ENCODE measurements at regions not wholly inside any gene's neighbourhood (a gene's known extent, or its start where the extent isn't known, plus 50 kb on each side); places are given as distances from the start of the nearest gene placed in this dataset.

DNA sequence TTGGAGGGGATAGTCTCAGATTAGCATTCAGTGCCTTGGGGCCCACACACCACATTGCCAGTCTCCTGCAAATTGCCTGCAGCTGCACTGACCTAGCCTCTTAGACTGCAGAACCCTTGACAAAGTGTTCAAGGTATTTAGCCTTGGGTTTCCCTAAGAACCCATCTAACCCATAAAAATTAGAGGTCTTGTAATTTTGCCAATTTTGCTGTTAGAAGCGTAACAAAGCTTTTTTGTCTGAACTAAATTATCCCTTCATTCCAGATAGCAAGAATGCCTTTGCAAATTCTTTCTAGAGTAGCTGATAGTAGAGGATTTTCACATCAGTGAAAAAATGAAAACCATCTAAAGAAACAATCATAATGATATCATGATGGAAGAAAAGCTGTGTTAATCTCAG, 74.0 kb upstream of the CCNG1 start:
- in situ Hi-C loops (cut with MboI; ENCODE audit: low sequenced_read_pairs, unreplicated experiment) = no loop called here
- TF ChIP-seq, protein P1, sequence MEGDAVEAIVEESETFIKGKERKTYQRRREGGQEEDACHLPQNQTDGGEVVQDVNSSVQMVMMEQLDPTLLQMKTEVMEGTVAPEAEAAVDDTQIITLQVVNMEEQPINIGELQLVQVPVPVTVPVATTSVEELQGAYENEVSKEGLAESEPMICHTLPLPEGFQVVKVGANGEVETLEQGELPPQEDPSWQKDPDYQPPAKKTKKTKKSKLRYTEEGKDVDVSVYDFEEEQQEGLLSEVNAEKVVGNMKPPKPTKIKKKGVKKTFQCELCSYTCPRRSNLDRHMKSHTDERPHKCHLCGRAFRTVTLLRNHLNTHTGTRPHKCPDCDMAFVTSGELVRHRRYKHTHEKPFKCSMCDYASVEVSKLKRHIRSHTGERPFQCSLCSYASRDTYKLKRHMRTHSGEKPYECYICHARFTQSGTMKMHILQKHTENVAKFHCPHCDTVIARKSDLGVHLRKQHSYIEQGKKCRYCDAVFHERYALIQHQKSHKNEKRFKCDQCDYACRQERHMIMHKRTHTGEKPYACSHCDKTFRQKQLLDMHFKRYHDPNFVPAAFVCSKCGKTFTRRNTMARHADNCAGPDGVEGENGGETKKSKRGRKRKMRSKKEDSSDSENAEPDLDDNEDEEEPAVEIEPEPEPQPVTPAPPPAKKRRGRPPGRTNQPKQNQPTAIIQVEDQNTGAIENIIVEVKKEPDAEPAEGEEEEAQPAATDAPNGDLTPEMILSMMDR (IDR thresholded peaks at IDR 0.05; ENCODE audit: borderline replicate concordance, control extremely low read depth, extremely low read depth, insufficient read depth, missing control alignments) = no peak
- no peak for DNase-seq (ENCODE audit: low spot score)

DNA sequence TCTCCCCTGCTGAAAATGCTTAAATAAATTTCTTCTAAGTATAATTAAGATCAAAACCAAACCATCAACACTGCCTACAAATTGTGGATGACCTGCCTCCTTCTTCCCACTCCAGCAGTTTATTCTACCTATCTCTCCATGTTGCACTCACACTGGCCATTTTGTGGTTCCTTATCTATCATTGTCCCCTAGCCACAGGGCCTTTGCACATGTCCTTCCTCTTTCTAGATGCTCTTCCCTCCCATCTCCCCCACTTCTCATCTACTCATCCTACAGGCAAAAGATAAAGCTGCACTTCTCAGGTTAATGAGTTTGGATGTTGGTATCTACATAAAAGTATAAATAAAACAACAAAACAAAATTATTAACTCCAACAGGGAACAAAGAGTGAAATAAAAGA, 70.6 kb upstream of the CCNG1 start:
- in situ Hi-C loops (cut with MboI; ENCODE audit: low sequenced_read_pairs, unreplicated experiment) = no loop called here
- DNase-seq (ENCODE audit: low spot score) = no peak
- TF ChIP-seq, protein P1 (IDR thresholded peaks at IDR 0.05; ENCODE audit: borderline replicate concordance, control extremely low read depth, extremely low read depth, insufficient read depth, missing control alignments) = no peak

DNA sequence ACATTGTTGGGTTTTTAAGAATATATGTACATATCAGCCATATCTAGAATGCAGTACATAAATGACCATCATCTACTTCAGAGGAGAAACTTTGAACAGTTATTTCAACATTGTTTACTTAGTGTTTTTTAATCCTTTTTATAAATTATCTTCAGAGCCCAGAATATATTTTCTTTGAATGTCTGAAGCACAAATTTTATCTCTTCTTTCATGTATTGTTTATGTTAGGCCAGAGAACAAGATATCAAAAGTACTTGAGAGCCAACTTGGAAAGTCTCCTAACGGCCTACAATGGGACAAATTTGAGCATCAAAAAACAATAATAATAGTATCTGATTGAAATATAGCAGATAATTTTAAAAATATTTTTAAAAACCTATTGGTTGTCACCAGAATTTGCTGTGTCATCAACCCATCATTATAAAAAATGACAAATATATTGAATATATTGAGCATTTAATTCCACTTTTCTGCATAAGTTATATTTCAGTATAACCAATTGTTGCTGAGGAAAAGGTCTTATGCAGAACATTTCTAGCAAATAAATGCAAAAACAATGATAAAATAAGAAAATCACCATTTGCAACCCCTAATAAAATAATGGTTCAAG, 67.5 kb upstream of the CCNG1 start:
- in situ Hi-C loops (cut with MboI; ENCODE audit: low sequenced_read_pairs, unreplicated experiment) = no loop called here
- no peak for DNase-seq (ENCODE audit: low spot score)
- TF ChIP-seq, protein P1 (IDR thresholded peaks at IDR 0.05; ENCODE audit: borderline replicate concordance, control extremely low read depth, extremely low read depth, insufficient read depth, missing control alignments) = no peak

DNA sequence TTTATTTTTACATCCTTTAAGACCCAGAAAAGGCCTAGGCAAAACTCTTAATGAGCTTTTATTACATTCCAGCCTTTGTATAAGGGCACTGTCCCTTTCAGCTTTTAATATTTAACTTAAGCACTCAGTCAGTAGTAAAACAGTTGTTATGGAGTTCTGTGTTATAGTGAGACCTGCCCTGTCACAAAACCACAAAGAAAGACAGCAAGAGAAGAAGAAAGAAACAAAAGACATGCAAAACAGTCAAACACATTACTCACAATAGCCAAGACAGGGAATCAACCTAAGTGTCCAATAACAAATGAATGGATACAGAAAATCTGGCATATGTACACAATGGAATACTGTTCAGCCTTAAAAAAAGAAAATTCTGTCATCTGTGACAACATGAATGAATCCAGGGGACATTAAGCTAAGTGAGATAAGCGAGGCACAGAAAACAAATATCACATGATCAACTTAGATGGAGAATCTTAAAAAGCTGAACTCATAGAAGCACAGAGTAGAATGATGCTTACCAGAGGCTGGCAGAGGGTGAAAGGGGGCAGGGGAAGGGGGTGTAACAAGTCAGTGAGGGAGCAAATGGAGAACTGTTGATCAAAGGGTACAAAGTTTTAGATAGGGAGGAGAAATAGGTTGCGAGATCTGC, 63.8 kb upstream of the CCNG1 start:
- DNase-seq (ENCODE audit: low spot score) = no peak
- TF ChIP-seq, protein P1 (IDR thresholded peaks at IDR 0.05; ENCODE audit: borderline replicate concordance, control extremely low read depth, extremely low read depth, insufficient read depth, missing control alignments) = no peak
- in situ Hi-C loops (cut with MboI; ENCODE audit: low sequenced_read_pairs, unreplicated experiment) = no loop called here

DNA sequence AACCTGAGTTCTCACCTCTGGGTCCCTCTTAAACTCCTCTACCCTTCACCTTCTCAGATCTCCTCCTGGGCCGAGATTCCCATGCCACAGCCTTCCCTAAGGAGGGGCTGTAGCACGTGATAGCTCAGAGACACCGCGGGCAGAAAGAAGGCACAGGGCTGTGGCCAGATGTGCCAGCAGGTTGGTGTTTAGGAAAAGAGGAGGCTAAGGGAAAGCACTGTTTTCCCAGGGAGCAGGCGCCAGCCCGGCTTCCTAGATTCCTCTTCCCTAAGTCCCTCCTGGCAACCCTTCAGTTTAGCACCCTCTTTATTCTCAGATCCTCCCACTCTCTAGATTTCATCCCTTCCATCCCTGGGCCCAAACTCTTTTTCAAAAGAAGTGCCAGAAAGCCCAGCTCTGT, 59.4 kb upstream of the CCNG1 start:
- TF ChIP-seq, protein P1 (IDR thresholded peaks at IDR 0.05; ENCODE audit: borderline replicate concordance, control extremely low read depth, extremely low read depth, insufficient read depth, missing control alignments) = no peak
- in situ Hi-C loops (cut with MboI; ENCODE audit: low sequenced_read_pairs, unreplicated experiment) = no loop called here
- DNase-seq (ENCODE audit: low spot score) = no peak

DNA sequence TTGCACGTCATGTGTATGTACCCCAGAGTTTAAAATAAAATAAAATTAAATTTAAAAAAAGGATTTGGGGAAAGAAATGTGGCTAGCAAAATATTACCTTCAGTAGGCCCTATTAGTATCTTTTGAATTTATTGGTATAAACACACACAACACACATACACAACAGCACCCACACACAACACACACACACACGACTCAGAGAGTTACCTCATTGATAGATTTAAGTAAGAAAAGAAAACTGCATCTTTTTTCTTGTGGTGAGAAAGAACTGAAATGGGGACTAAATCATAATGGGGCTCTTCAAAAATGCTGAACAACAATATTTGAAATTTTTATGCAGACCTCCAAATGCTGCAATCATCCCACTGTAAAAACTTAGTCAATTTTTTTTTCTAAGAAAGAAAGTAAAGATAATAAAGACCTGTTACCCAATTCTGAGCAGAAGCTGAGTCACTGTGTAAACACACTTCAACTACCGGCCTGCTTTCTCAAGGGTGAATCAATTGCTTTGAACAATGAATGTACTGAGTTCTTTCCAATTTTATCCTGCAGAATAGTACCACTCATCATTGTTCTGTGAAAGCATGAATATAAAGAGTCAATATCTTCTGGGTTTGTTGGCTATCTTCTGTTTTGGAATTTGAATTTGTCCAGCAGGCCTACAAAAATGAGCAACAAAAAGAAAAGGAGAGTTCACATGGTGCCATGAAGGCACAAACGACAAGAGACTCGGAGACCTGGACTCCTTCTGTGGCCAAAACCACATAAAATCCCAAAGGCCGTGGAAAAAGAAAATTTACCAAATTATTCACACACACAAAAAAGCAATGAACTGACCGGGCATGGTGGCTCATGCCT, 57.9 kb upstream of the CCNG1 start:
- TF ChIP-seq, protein P1 (IDR thresholded peaks at IDR 0.05; ENCODE audit: borderline replicate concordance, control extremely low read depth, extremely low read depth, insufficient read depth, missing control alignments) = no peak
- no peak for DNase-seq (ENCODE audit: low spot score)
- in situ Hi-C loops (cut with MboI; ENCODE audit: low sequenced_read_pairs, unreplicated experiment) = no loop called here
